PC-9 (cell line): ENCODE measurements at regions not wholly inside any gene's neighbourhood (a gene's known extent, or its start where the extent isn't known, plus 50 kb on each side); places are given as distances from the start of the nearest gene placed in this dataset.
"Not testable (repeated sequence)": the region's sequence is repeated elsewhere in the genome, so short reads cannot be mapped to it uniquely, and the experiment has no call there.

Experiments
- BruUV-seq: library from RNA; stranded (reverse); fragments of 400-500 nt; replicated peaks from 2 replicates; lab custom pipeline; 2021; lab: Mats Ljungman, UMichigan
- CTCF ChIA-PET: fragments of 300-600 bp; sonication (Branson Sonifier 250); formaldehyde crosslinking; loops from one replicate; lab custom pipeline; 2022; ENCODE audit warnings: antibody characterized with exemption; lab: Charles Lee
- POLR2A ChIA-PET: fragments of 300-600 bp; sonication (Branson Sonifier 250); formaldehyde crosslinking; loops from one replicate; lab custom pipeline; 2022; ENCODE audit warnings: antibody characterized with exemption; ENCODE audit not compliant: unreplicated experiment; lab: Charles Lee
- DNase-seq, 2 experiments: peaks; one replicate each; pipeline versions ENCODE4 v3.0.0 to v3.0.0-alpha.2; 2015 to 2022; ENCODE audit warnings: mixed read lengths in 1 of 2
- H2AFZ ChIP-seq: fragments of 200-600 bp; sonication (generic); 2 replicates; pipeline ENCODE4 v1.8.1; 2017; ENCODE audit warnings: antibody characterized with exemption
- H3F3A ChIP-seq: fragments of 200-600 bp; sonication (generic); 2 replicates; pipeline ENCODE4 v1.8.1; 2017; ENCODE audit warnings: antibody characterized with exemption, mild to moderate bottlenecking, low read depth; ENCODE audit not compliant: insufficient read depth
- H3K27ac ChIP-seq: fragments of 200-600 bp; sonication (generic); 2 replicates; pipeline ENCODE4 v1.6.1; 2016; ENCODE audit warnings: mixed run types
- H3K27me3 ChIP-seq: fragments of 200-600 bp; sonication (generic); 2 replicates; pipeline ENCODE4 v1.6.1; 2016; ENCODE audit warnings: low read depth, mixed run types; ENCODE audit not compliant: insufficient read depth
- H3K36me3 ChIP-seq: fragments of 200-600 bp; sonication (generic); 2 replicates; pipeline ENCODE4 v1.6.1; 2016; ENCODE audit warnings: low read depth, mixed run types
- H3K4me1 ChIP-seq: fragments of 200-600 bp; sonication (generic); replicated peaks from 2 replicates; pipeline ENCODE4 v1.6.1; 2016; ENCODE audit warnings: mixed run types; ENCODE audit not compliant: insufficient read depth
- H3K4me2 ChIP-seq: fragments of 200-600 bp; sonication (generic); 2 replicates; pipeline ENCODE4 v1.6.1; 2017; ENCODE audit warnings: mixed run types
- H3K4me3 ChIP-seq: fragments of 200-600 bp; sonication (generic); 2 replicates; pipeline ENCODE4 v1.6.1; 2016; ENCODE audit warnings: mixed run types
- H3K79me2 ChIP-seq: fragments of 200-600 bp; sonication (generic); 2 replicates; pipeline ENCODE4 v1.6.1; 2017; ENCODE audit warnings: low read depth, mixed run types
- H3K9me2 ChIP-seq: fragments of 200-600 bp; sonication (generic); 2 replicates; pipeline ENCODE4 v1.8.1; 2017; ENCODE audit warnings: mild to moderate bottlenecking; ENCODE audit not compliant: insufficient read depth
- H3K9me3 ChIP-seq: fragments of 200-600 bp; sonication (generic); 2 replicates; pipeline ENCODE4 v1.8.1; 2016; ENCODE audit warnings: low read depth; ENCODE audit not compliant: insufficient read depth
- H4K20me1 ChIP-seq: fragments of 200-600 bp; sonication (generic); 2 replicates; pipeline ENCODE4 v1.8.1; 2017; ENCODE audit not compliant: insufficient read depth
- CTCF ChIP-seq: fragments of 200-600 bp; sonication (generic); conservative IDR thresholded peaks from 2 replicates; pipeline ENCODE4 v1.6.1; 2017; ENCODE audit warnings: mixed run types, antibody characterized with exemption, mild to moderate bottlenecking, moderate library complexity
- EZH2 ChIP-seq: fragments of 200-600 bp; sonication (generic); IDR thresholded peaks from 2 replicates; pipeline ENCODE4 v1.8.0; 2017; ENCODE audit warnings: antibody characterized with exemption, low read depth
- intact Hi-C: fragments of 100-400 bp; cut with micrococcal nuclease; formaldehyde crosslinking; loops from one replicate; pipeline ENCODE4 v1.10.0; 2022; ENCODE audit not compliant: unreplicated experiment

- no peaks in the 10 kb centered on the region for H3F3A ChIP-seq
- H3K9me2 ChIP-seq: no peaks in the 10 kb centered on the region
- POLR2A ChIA-PET: no interaction called here
- H4K20me1 ChIP-seq: no peaks in the 10 kb centered on the region
- no peaks in the 10 kb centered on the region for H3K4me1 ChIP-seq
- intact Hi-C loops: no loop called here
- no peak overlapping the region for H3K27ac ChIP-seq
- no peak for DNase-seq
- H3K79me2 ChIP-seq: no peaks in the 10 kb centered on the region
- H2AFZ ChIP-seq: no peak overlapping the region
- no peak overlapping the region for H3K4me2 ChIP-seq
- H3K36me3 ChIP-seq: no peaks in the 10 kb centered on the region
- no TSS peak for BruUV-seq
- TF ChIP-seq CTCF: no peak
- peaks cover 4% of the 10 kb centered on the region for H3K27me3 ChIP-seq
- no peaks in the 10 kb centered on the region for H3K9me3 ChIP-seq
- CTCF ChIA-PET: no interaction called here
- H3K4me3 ChIP-seq: no peak overlapping the region
Observed at GRCh38 chr2:204161886-204162285, 225.3 kb downstream of the ICOS start.

GRCh38 chr2:204166961-204167360, 230.4 kb downstream of the ICOS start:
- no peak for DNase-seq
- TF ChIP-seq EZH2 (no peak), CTCF (no peak)
- Histone ChIP-seq H3K4me1 (no peaks in the 10 kb centered on the region), H3K9me3 (no peaks in the 10 kb centered on the region), H3K79me2 (no peaks in the 10 kb centered on the region), H3K9me2 (no peaks in the 10 kb centered on the region), H2AFZ (no peak overlapping the region), H3K27me3 (peaks cover 28% of the 10 kb centered on the region), H3F3A (no peaks in the 10 kb centered on the region), H3K27ac (no peak overlapping the region), H3K36me3 (no peaks in the 10 kb centered on the region), H4K20me1 (no peaks in the 10 kb centered on the region), H3K4me3 (no peak overlapping the region), H3K4me2 (no peak overlapping the region)
- intact Hi-C loops: no loop called here
- ChIA-PET CTCF (no interaction called here), POLR2A (no interaction called here)
- BruUV-seq: no TSS peak

GRCh38 chr2:204167670-204168069, 231.1 kb downstream of the ICOS start:
- POLR2A ChIA-PET, H3K9me3 ChIP-seq, H3K4me1 ChIP-seq, H3K27ac ChIP-seq, H3K36me3 ChIP-seq, H2AFZ ChIP-seq, H3K4me3 ChIP-seq, H3F3A ChIP-seq, BruUV-seq, H3K79me2 ChIP-seq, CTCF ChIA-PET, H4K20me1 ChIP-seq, H3K9me2 ChIP-seq, H3K4me2 ChIP-seq, DNase-seq, intact Hi-C loops: not testable (repeated sequence)
- peaks cover 28% of the 10 kb centered on the region for H3K27me3 ChIP-seq

GRCh38 chr2:204170411-204170810, 233.8 kb downstream of the ICOS start:
- Histone ChIP-seq H3K79me2 (no peaks in the 10 kb centered on the region), H3K4me3 (no peak overlapping the region), H3F3A (no peaks in the 10 kb centered on the region), H3K4me2 (no peak overlapping the region), H4K20me1 (no peaks in the 10 kb centered on the region), H3K4me1 (no peaks in the 10 kb centered on the region), H3K36me3 (no peaks in the 10 kb centered on the region), H3K9me2 (no peaks in the 10 kb centered on the region), H3K9me3 (no peaks in the 10 kb centered on the region), H3K27me3 (peaks cover 28% of the 10 kb centered on the region), H2AFZ (no peak overlapping the region), H3K27ac (no peak overlapping the region)
- ChIA-PET CTCF (no interaction called here), POLR2A (no interaction called here)
- DNase-seq: no peak
- intact Hi-C loops: no loop called here
- TF ChIP-seq EZH2 (no peak), CTCF (no peak)
- BruUV-seq: no TSS peak
